IPS-11a (cell line): ENCODE measurements at regions not wholly inside any gene's neighbourhood (a gene's known extent, or its start where the extent isn't known, plus 50 kb on each side); places are given as distances from the start of the nearest gene placed in this dataset.
"Not testable (repeated sequence)": the region's sequence is repeated elsewhere in the genome, so short reads cannot be mapped to it uniquely, and the experiment has no call there.

Experiments used
- H3K4me3 ChIP-seq: one replicate; pipeline ENCODE4 v1.5.1; 2013; ENCODE audit warnings: low read depth, low read length, control low read depth

- not testable (repeated sequence) for H3K4me3 ChIP-seq
Measured at GRCh38 chr6:103496588-103496987, 1363.1 kb downstream of the HACE1 start.

GRCh38 chr6:103456652-103457051 is 1403.1 kb downstream of the HACE1 start:
- H3K4me3 ChIP-seq: no peak overlapping the region

DNA sequence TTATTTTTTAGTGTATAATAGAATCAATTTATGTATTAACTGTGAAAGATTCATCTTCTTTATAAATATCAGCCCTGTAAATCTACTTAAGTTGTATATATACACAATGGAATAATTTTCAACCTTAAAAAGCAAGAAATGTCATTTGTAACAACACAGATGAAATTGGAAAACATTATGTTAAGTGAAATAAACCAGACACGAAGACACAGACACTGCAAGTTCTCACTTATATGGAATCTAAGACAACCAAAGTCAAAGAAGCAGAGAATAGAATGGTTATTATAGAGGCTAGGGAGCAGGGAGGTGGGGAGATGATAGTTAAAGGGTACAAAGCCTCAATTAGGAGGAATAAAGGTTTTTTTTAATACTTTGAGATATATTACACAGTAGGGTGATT is 1404.4 kb downstream of the HACE1 start:
- H3K4me3 ChIP-seq: no peak overlapping the region

GRCh38 chr6:103409475-103409874 is 1450.2 kb downstream of the HACE1 start:
- no peak overlapping the region for H3K4me3 ChIP-seq

DNA sequence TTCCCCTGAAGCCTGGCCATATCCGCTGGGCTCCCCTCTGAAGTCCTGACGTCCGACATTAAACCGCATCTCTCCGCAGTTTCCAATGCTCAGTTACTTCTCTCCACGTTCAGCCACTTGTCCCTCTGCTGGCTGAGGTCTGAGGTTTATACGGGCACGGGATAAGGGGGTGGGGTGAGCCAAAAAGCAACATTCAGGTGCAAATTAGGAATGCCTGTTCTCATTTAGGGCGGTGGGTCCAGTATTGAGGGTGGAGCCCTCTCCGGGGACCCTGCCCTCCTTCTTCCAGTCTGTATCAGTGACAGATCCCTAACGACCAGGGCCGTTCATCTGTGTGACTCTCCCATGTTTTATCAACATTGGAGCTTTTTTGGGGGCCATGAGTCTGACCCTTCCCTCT is 1454.4 kb downstream of the HACE1 start:
- no peak overlapping the region for H3K4me3 ChIP-seq

DNA sequence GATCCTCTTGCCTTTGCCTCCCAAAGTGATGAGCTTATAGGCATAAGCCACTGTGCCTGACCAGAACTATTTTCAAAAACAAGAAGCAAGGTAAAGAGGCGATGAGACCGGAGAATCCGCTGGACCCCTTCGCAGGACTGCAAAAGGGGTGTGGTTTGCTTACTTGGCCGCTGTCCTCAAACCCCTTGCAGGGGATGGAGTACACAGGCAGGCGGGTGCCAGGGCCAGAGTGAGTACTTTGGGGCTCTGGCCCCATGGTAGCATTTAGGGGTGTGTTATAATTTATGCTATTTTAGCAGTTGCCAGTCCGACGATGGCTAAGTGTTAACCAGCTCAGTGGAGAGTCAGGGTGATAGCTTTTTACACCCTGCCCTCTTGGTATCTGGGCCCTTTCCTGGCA is 1454.9 kb downstream of the HACE1 start:
- H3K4me3 ChIP-seq: no peak overlapping the region

DNA sequence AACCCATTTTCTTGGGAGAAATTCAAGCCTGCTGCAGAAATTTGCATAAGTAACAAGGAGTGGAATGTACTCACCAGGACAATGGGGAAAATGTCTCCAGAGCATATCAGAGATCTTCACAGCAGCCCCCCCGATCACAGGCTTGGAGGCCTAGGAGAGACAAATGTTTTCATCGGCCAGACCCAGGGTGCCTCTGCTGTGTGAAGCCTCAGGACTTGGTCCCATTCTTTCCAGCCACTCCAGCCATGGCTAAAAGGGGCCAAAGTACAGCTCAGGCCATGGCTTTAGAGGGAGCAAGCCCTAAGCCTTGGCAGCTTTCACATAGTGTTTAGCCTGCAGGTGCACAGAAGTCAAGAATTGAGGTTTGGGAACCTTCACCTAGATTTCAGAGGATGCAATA is 1463.0 kb downstream of the HACE1 start:
- no peak overlapping the region for H3K4me3 ChIP-seq

GRCh38 chr6:103379272-103379671 is 1480.4 kb downstream of the HACE1 start:
- H3K4me3 ChIP-seq: no peak overlapping the region

DNA sequence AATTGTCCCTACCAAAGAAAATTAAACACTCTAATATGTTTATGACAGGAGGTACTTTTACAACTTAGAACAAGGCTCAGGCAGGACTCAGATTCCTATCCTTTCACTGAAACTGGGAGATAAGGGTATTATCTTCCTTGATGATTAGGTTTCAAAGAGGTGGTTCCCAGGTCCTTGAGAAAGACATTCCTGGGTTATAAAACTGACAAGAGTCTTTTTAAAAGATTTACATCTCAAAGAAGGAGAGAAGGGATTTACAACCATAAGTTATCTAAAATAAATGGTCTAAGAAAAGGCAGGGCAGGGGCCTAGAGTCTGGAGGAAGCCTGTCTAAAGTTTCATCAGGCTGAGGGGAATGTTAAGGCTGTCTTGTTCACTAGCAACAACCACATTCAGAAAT is 1492.5 kb downstream of the HACE1 start:
- no peak overlapping the region for H3K4me3 ChIP-seq

DNA sequence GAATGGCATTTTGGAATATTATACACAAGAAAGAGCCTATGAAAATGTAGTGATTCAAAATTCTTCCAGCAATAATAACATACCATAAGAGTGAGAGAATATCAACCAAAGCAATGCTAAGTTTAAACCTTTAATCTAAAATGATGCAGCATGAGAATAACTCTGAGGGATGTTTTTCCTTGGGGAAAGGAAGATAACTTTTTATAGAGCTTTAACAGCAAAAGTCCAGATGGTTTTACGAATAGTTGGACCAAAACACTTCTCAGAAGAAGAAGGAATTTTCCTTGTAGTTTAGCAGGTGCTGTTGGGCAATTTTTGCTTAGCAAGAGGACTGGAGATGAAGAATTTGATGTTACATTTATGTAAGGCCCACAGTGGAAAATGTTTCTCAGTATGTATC is 1503.2 kb downstream of the HACE1 start:
- no peak overlapping the region for H3K4me3 ChIP-seq

DNA sequence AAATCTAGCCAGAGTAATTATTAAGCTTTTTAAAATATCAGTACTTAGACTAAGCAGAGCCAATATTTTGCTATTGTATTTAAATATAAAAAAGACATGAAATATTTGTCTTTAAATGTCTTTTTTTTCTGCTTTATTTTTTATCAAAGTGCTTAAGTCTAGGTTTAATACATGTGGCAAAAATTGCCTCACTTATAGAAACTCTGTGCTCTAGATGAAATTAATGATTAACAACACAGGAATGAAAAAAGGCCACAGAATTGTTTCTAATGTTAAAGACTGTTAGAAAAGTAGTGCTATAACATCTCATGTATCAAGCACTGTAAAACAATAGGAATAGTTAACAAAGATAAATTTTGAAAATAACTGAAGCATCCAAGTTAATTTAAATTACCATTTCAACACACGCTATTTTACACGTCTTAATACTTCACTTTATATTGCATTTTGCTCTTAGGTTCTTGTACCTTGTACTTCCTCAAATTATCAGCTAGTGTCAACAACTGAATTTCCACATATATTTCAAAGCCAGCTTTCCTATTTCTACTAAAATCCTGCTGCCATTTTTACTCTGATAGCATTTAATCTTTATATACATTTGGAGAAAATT is 1515.1 kb downstream of the HACE1 start:
- H3K4me3 ChIP-seq: no peak overlapping the region

GRCh38 chr6:103335412-103335811 is 1524.3 kb downstream of the HACE1 start:
- H3K4me3 ChIP-seq: no peak overlapping the region

DNA sequence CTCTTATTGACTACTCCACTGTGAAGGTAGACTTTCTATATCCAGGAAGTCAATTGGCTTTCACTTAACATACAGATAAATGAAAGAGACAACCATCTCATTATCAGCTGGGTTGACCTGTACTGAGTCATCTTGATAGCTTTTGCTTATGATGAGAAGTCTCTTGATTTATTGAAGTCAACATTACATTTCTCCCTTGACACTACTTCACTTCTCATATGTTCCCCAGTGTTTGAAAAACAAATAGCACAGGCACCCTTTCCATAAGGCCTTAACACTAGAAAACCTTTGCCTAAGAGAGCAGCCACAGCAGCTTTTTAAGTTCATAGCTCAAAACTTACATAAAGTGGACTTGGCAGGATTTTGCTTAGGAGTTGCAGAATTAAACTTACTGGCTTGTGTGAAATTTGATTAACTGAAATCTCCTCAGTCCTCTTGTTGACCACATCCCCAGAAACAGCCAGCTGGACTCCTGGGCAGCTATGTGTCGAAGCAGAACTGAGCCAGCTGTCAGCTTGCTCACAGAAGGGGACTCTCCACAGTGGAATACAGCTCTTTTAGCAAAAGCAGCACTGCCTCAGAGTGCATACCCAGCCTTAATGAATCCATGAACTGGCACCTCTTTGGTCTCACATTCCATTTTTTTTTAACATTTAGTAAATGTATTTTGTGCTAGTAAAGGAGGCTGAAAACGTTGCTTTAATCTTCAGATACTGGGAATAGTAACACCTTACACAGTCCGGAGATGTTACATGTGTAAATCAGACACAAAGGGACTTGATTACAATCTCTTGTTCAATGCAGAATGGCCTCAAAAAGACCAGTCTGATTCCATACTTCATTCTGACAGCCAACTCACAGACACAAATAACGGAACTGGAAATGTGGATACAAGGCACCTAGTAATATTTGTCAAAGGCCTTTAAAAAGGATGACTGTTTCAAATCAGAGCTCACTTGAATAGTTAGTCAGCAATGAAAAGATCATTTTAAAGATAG is 1532.7 kb downstream of the HACE1 start:
- no peak overlapping the region for H3K4me3 ChIP-seq

GRCh38 chr6:103313432-103313831 is 1546.3 kb downstream of the HACE1 start:
- no peak overlapping the region for H3K4me3 ChIP-seq

- H3K4me3 ChIP-seq: not testable (repeated sequence)
Measured at GRCh38 chr6:103294376-103294775, 1565.3 kb downstream of the HACE1 start.

GRCh38 chr6:103284835-103285234 is 1574.9 kb downstream of the HACE1 start:
- H3K4me3 ChIP-seq: no peak overlapping the region

DNA sequence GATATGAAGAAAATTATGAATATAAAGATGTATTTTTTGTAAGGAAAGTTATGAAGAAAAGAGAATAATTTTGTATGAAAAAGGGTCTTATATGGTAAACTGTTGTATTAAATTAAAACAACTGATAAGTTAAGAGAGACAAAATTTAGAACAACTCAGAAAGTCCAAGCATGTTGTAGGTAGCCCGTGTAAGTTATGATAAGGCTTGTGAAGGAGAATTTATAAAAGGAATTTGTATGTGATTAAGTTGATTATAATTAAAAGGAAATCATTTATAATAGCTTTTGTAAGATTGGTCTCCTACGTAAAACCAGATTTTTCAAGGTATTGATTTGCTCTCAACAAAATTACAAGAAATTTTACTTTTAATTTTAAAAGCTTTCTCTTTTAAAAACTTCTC is 1579.3 kb downstream of the HACE1 start:
- no peak overlapping the region for H3K4me3 ChIP-seq

GRCh38 chr6:103277936-103278335 is 1581.8 kb downstream of the HACE1 start:
- H3K4me3 ChIP-seq: no peak overlapping the region

DNA sequence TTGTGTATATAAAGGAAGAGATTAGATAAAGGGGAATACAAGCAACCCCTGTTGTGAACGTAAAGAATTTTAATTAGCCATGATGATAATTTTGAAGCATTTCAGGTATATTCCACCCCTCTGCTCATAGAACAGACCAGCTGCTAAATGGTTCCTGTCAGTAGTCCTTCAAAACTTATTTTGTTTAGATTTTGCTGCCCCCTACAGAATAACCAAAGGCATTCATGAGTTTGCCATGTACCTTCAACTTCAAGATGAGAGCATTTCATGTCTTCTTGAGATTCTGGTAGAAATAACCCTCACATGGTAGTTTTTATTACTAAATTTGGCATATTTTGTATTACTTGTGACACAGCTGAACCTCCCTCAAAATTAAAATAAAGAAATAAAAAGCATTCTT is 1586.7 kb downstream of the HACE1 start:
- no peak overlapping the region for H3K4me3 ChIP-seq

DNA sequence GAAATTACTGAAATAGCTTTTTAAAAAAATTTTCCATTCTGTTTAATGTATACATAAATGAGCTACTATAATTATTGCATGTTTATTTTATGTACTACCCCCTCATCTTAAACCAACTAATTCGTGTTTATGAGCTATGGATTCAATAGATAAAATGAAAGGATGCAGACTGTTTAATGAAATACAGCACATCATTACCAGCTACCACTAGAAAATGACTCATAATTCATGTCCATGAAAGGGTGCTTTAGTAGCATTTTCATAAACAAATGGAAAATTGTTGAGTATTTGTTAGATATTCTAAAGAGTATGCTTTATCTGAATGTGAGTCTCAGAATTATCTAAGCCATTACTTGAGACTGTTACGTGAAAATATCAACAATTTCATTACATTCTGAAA is 1590.1 kb downstream of the HACE1 start:
- H3K4me3 ChIP-seq: no peak overlapping the region

- no peak overlapping the region for H3K4me3 ChIP-seq
Measured at GRCh38 chr6:103268335-103268734, 1591.4 kb downstream of the HACE1 start.

DNA sequence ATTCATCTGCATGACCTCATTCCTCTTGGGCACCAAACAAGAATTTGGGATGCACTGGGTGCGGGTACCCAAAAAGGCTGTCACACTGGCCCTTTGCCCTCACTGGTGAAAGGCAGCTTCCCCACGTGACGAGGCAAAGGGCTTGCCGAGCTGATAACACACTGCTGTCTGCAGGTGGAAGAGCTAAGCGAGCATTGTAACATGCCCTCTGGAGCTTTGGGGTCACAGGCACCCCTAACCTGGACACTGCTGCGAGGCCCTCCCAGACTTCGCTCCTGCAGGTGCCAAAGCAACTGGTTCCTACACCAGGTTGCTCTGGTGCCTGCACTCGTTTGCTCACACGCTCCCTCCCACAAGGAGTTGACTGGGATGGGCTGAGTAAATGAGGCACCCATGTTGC is 1595.7 kb downstream of the HACE1 start:
- no peak overlapping the region for H3K4me3 ChIP-seq
